Dermis blood vessel endothelial cell (primary cell): ENCODE measurements at regions not wholly inside any gene's neighbourhood (a gene's known extent, or its start where the extent isn't known, plus 50 kb on each side); places are given as distances from the start of the nearest gene placed in this dataset.
"Not testable (repeated sequence)": the region's sequence is repeated elsewhere in the genome, so short reads cannot be mapped to it uniquely, and the experiment has no call there.

ENCODE experiments used
- DNase-seq: peaks from one replicate; pipeline ENCODE4 v3.0.0; 2010

- DNase-seq: no peak
Observed at GRCh38 chrX:98068024-98068580, 1184.4 kb downstream of the RPA4 start.

GRCh38 chrX:98071331-98071730 is 1187.6 kb downstream of the RPA4 start:
- no peak for DNase-seq

DNA sequence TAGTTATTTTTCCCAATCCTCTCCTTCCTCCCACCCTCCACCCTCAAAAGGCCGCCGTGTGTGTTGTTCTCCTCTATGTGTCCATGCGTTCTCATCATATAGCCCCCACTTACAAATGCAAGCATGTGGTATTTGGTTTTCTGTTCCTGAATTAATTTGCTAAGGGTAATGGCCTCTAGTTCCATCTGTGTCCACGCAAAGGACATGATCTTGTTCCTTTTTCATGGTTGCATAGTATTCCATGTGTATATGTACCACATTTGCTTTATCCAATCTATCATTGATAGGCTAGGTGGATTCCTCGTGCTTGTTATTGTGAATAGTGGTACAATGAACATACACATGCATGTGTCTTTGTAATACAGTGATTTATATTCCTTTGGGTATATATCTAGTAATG is 1193.7 kb downstream of the RPA4 start:
- DNase-seq: no peak

DNA sequence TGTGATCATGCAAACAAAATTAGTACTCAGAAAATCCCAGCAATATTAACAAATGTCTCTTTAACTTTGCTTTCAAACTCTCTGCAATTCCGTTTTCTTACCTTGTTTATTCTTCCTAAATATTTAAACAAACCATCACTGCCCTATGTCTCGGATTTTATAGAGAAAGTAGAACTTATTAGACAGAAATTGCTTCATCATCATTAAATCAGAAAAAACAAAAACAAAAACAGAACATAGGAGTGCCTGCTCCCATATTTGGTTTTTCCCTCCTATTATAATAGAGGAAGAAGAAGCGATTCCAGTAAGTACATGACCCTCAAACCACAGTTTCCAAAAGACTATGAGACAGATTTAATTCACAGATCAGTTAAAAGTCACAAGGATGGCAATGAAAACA is 1228.0 kb downstream of the RPA4 start:
- no peak for DNase-seq

- DNase-seq: no peak
Observed at GRCh38 chrX:98114021-98114420, 1230.3 kb downstream of the RPA4 start.

DNA sequence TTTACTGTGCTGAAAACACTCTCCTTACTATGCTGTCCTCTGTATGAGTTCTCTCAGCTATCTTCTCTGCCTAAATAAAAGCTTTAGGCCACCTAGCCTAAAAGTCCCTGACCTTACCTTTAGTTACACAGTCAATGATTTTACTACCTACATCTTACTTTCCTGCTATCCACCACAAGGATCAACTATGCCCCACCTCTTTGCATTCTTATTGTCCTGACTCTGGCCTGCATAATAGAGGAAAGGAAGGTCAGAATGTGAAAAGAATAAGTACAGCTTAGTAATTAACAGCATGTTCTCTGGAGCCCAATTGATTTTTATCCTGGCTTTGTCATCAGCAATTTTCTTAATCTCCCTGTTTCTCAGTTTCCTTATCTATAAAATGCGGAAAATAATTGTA is 1257.8 kb downstream of the RPA4 start:
- DNase-seq: no peak

- DNase-seq: no peak
Observed at GRCh38 chrX:98191003-98191402, 1307.3 kb downstream of the RPA4 start.

DNA sequence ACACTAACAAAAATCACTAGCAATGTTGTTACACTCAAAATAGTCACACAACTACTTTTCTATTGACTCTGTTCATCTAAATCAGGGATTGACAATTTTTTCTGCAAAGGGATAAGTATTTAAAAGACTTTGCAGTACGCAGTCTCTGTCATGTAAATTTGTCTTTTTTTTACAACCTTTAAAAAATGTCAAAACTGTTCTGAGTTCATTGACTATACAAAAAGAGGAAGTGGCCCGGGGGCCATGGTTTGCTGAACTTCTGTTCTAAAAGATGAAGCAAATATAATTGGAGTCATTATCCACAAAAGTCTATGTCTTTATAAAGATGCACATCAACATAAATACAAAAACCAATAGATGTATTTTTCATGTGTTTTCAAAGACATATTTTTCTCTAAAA is 1310.3 kb downstream of the RPA4 start:
- DNase-seq: no peak

DNA sequence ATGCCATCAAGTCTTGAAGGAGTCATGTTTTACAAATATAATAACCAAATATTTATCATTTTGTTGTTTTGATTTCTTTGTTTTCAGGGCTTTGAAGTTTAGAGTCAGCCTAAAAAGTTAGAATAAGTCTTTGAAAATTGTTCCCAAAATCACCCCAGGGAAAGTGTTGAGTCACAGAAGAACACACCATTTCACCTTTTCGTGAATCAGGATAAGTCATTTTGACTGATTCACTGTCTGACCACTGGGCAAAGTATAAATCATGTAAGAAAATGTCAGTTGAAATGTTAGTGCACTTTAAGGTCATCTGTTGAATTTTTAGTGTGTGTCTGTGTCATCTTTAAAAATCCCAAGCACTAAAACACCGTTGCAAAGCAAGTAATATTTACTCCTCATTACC is 1320.1 kb downstream of the RPA4 start:
- no peak for DNase-seq

DNA sequence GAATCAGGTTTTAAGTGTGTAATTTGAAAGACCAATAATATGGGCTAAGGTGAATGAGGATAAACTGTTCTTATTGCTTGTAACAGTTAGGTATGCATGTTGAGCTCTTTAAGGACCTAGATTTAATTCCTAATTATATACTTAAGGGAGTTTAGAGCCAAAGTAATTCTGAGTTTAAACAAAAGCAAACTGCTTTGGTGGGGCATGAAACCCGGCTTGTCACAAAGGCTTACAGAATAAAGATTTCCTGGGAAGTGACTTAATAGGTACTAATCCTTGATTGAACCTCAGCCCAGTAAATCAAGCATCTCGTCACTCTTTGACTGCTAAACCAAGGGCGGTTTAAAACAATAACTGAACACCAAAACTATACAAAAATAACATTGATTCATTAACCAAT is 1324.2 kb downstream of the RPA4 start:
- DNase-seq: no peak

DNA sequence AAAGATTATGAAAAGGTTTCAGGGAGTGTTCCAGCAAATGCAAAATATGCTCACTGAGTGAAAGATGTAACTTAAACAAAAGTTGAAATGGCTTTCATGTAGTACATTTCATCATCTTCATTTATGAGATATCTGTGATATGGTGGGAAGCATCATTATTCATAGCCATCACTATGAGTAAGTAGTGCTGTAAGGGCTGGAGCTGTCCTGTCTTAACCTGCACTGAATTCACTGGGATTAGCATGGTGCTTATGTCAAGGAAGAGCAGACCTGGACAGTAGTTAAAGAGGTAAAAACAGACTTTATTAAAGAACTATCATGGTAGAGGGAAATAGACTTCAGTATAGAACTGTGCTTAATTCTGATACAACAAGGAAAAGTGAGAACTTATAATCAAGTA is 1347.3 kb downstream of the RPA4 start:
- no peak for DNase-seq

GRCh38 chrX:98240061-98240460 is 1356.4 kb downstream of the RPA4 start:
- not testable (repeated sequence) for DNase-seq

- no peak for DNase-seq
Observed at GRCh38 chrX:98263135-98263534, 1379.4 kb downstream of the RPA4 start.

DNA sequence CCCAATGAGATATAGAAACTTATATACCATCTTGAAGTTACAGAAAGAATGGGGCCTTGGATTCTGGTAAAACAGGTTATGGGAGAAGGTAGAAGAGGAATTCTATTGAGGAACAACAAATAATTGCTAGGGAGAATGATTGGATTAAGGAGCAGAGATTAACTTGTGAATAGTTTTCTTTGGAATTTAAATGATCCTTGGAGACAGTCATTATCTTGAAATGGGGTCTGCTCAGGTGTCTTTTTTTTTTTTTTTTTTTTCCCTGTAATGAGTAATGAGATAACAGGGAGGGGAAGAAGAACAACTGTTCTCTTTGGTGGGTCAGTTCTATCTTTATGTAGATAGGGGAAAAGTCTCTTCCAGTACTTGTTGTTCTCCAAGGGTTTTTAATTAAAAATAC is 1406.0 kb downstream of the RPA4 start:
- DNase-seq: no peak

DNA sequence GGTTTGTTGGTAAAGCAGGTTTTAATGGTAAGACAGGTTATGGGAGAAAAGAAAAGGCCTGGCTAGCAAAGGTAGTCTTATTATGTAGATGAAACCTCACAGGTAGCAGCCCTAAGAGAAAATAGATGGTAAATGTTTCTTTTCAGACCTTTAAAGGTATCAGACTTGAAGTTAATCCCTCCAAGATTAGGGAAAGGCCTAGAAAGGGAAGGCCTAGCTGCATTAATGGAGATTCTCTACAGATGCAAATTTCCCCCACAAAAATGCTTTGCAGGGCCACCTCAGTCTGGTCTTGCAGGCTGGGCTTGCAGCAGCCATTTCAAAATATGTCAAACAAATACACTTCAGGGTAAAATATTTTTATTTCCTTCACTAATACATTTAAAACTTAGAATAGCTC is 1410.6 kb downstream of the RPA4 start:
- no peak for DNase-seq

DNA sequence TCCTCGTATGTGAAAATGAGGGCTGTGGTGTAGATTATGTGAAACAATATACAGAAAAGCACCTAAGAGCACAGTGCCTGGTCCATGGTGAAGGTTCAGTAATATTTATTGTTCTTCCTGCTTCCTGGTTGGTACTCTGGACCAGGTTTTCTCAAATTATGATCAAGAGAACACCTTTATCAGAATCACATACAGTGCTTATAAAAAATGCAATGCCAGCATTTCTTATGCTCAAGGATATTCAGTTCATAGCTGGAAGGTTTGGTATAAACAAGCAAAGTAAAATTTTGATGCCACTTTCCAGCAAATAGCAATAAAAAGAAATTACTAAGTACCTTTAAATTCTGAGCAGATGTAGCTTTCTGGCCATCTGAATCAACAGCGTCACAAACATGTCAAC is 1412.4 kb downstream of the RPA4 start:
- DNase-seq: no peak

- no peak for DNase-seq
Observed at GRCh38 chrX:98299785-98300184, 1416.1 kb downstream of the RPA4 start.

DNA sequence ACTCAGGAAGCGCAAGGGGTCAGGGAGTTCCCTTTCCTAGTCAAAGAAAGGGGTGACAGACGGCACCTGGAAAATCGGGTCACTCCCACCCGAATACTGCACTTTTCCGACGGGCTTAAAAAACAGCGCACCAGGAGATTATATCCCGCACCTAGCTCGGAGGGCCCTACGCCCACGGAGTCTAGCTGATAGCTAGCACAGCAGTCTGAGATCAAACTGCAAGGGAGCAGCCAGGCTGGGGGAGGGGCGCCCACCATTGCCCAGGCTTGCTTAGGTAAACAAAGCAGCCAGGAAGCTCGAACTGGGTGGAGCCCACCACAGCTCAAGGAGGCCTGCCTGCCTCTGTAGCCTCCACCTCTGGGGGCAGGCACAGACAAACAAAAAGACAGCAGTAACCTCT is 1416.8 kb downstream of the RPA4 start:
- DNase-seq: not testable (repeated sequence)

GRCh38 chrX:98331407-98331806 is 1447.7 kb downstream of the RPA4 start:
- no peak for DNase-seq

DNA sequence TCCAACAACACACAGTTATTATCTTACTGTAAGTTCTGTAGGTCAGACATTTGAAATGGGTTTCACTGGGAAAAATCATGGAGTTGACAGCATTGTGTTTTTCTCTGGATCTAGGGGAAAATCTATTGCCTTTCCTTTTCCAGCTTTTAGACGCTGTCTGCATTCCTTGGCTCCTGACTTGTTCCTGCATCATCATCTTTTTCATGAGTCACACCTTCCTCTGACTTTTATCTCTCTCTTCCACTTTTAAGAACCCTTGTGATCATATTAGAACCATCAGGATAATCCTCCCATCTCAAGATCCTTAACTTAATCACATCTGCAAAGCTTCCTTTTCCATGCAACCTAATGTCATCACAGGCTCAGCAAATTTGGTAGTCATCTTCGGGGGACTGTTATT is 1454.8 kb downstream of the RPA4 start:
- DNase-seq: no peak

DNA sequence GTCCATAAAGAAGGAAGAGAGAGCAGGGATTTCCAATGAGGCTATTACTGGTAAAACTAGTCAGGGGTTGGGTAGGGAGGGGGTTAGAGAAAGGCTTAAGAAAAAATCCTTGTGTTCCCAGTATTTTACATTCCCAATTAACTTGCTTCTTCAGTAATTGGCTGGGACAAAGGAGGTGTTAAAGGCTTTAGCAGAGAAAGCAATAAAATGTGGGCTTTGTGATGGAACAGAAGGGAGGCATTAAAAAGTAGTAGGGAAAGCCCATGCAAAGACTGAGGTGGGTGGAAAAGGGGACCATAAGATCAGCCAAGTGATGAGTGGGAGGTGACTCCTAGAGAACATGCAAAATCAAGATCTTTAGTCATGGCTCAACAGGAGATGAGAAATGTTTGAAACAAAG is 1467.2 kb downstream of the RPA4 start:
- no peak for DNase-seq

DNA sequence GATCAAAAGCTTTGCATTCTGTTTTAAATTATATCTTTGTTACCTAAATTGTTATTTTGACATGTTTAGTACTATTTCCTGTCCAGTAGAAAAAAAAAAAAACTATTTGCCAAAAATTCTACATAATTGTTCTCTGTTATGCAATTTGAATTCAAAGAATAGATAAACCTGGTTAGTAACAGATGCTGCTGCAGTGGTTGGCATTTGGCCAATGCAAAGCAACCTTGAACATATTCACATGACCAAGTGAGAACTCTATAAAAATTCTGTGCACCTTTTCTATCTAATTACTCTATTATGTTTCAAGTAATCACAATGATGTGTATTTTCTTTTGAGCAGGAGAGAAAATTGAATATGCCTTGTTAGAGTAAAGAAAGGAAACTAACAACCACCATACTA is 1473.4 kb downstream of the RPA4 start:
- DNase-seq: no peak

- no peak for DNase-seq
Observed at GRCh38 chrX:98362630-98363029, 1478.9 kb downstream of the RPA4 start.

DNA sequence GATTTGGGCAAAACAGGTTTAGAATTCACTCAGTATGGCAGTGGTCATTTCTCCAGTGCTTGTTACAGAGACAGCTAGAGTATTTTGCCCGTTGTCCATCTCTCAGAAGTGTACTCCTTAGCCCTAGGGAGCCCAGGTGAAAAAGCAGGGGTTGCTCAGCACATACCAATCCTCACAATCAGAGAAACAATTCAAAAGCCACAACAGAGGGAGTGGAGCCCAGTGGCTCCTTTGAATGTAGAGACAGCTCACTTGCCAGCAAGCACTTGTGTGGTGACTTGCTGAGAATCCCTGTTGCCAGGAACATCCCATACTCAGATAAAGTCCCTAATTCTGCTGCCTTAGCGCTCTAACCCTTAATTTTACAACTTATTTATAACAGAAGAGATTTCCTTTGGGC is 1488.3 kb downstream of the RPA4 start:
- no peak for DNase-seq

DNA sequence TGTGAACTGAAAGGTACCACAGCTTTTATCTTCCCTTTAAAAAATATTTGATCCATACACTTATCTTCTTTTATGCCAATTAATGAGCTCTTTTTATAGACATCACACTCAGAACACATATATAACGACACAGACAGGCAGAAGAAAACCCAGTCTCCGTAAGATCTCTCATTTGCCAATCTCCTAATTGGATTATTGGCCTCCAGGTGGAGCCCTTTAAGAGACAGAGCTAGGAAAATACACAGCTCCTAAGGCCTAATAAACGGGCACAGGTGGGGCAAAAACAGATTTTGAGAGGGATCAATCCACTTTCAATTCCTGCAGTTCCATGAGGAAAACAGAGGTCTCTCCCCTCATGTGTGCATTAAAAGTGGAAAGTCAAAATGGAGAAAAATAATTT is 1495.4 kb downstream of the RPA4 start:
- no peak for DNase-seq

DNA sequence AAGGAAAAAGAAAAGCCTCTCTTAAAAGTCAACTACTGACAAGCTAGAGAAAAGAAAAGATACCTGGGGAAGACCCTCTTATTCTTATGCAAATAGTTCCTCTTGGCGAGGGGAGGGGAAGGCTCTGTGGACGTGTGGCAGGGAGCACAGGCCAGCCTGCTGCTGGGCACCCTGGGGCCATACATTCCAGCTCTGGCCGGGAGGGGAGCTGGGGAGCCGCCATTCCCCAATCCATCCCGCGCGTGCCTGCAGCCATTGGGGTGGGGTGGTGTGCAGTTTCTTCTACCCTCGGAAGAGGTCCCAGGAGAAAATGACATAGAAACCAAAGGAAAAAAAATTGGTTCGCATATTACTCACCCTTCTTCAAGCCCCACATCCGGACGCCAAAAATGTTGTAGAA is 1496.4 kb downstream of the RPA4 start:
- DNase-seq: no peak
